Ectodermal cell (in vitro differentiated cells): ENCODE measurements at regions not wholly inside any gene's neighbourhood (a gene's known extent, or its start where the extent isn't known, plus 50 kb on each side); places are given as distances from the start of the nearest gene placed in this dataset.

Experiments
- H3K27ac ChIP-seq: 2 replicates; pipeline ENCODE4 v1.7.0; 2013; ENCODE audit warnings: mild to moderate bottlenecking, low read depth, low read length; ENCODE audit not compliant: insufficient read depth, poor library complexity, severe bottlenecking
- H3K27me3 ChIP-seq: 2 replicates; pipeline ENCODE4 v1.7.0; 2013; ENCODE audit warnings: mild to moderate bottlenecking, low read length; ENCODE audit not compliant: insufficient read depth, control insufficient read depth, poor library complexity, severe bottlenecking
- H3K36me3 ChIP-seq: one replicate; pipeline ENCODE4 v1.7.0; 2013; ENCODE audit warnings: low read length; ENCODE audit not compliant: control insufficient read depth, insufficient read depth
- H3K4me1 ChIP-seq: one replicate; pipeline ENCODE4 v1.7.0; 2013; ENCODE audit warnings: low read length; ENCODE audit not compliant: control insufficient read depth, insufficient read depth
- H3K4me3 ChIP-seq: 2 replicates; pipeline ENCODE4 v1.7.0; 2013; ENCODE audit warnings: low read depth, low read length, control low read depth; ENCODE audit not compliant: insufficient read depth
- H3K9me3 ChIP-seq: 2 replicates; pipeline ENCODE4 v1.7.0; 2013; ENCODE audit warnings: mild to moderate bottlenecking, low read length, moderate library complexity; ENCODE audit not compliant: control insufficient read depth
- WGBS, 2 experiments: methylation state at CpG; one replicate each; pipeline ENCODE4 v1.1.7; 2013; ENCODE audit warnings: missing lambda C conversion rate in 2 of 2; 5-methylcytosine and 5-hydroxymethylcytosine counted together

DNA sequence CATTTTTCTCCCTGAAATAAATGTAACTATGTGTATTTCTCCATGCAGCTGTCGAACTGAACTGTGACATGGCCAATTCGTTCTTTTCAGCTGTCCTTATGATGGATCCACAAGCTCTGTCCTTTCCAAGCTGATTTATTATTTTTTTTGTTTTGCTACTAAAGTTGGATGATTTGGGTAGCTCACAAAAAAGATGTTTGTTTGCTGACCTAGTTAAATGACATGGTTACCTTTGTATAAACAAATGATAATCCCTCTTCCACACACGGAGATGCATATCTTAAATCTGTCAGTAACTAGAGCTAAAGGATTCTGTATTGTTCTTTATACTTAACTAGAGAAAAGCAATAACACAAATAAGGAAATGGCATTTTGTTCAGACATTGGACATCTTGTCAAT, 884.3 kb upstream of the PCDH20 start:
- H3K36me3 ChIP-seq = no peaks in the 10 kb centered on the region
- 91 to 93% methylated on average over 2 to 3 of the region's 3 CpGs for WGBS, 2 experiments
- no peak overlapping the region for H3K4me3 ChIP-seq
- no peak overlapping the region for H3K27ac ChIP-seq
- H3K27me3 ChIP-seq = no peaks in the 10 kb centered on the region
- no peaks in the 10 kb centered on the region for H3K9me3 ChIP-seq
- no peaks in the 10 kb centered on the region for H3K4me1 ChIP-seq

DNA sequence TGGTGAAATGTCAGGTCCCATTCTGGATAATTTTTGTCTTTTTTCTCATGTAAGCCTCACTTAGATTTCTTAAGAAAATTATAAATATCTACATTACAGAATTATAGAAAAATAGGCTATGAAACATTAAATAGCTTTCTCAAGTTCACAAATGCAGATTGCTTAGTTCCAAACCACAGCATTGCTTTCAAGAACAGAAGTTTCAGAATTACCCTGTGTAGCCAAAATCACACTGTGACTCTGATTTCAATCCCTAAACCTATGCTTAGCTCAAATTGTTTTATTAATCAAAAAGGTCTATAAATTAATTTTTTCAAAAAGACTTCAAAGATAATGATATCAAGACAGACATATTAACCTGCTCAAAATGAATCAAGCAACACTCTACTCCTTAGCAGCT, 881.2 kb upstream of the PCDH20 start:
- H3K4me3 ChIP-seq = no peak overlapping the region
- H3K36me3 ChIP-seq = no peaks in the 10 kb centered on the region
- no peaks in the 10 kb centered on the region for H3K27me3 ChIP-seq
- no peaks in the 10 kb centered on the region for H3K4me1 ChIP-seq
- H3K27ac ChIP-seq = no peak overlapping the region
- no peaks in the 10 kb centered on the region for H3K9me3 ChIP-seq

DNA sequence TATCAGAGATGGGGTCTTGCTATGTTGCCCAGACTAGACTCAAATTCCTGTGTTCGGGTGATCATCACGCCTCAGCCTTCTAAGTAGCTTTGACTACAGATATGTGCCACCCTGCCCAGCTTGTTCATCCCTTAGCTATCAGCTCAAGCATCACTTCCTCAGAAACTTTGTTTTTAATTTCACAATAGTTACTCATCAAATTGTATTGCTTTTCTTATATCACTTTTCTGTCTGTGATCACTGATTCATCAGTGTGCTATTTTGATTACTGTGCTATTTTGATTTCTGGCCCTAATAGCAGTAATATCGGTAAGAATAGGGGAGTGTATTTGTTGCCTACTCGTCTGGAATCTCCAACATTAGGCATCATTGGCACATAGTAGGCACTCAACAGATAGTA, 878.6 kb upstream of the PCDH20 start:
- Histone ChIP-seq H3K4me1 (no peaks in the 10 kb centered on the region), H3K4me3 (no peak overlapping the region), H3K27ac (no peak overlapping the region), H3K9me3 (no peaks in the 10 kb centered on the region), H3K27me3 (no peaks in the 10 kb centered on the region), H3K36me3 (no peaks in the 10 kb centered on the region)
- 86 to 92% methylated on average over 3 to 4 of the region's 4 CpGs for WGBS, 2 experiments

DNA sequence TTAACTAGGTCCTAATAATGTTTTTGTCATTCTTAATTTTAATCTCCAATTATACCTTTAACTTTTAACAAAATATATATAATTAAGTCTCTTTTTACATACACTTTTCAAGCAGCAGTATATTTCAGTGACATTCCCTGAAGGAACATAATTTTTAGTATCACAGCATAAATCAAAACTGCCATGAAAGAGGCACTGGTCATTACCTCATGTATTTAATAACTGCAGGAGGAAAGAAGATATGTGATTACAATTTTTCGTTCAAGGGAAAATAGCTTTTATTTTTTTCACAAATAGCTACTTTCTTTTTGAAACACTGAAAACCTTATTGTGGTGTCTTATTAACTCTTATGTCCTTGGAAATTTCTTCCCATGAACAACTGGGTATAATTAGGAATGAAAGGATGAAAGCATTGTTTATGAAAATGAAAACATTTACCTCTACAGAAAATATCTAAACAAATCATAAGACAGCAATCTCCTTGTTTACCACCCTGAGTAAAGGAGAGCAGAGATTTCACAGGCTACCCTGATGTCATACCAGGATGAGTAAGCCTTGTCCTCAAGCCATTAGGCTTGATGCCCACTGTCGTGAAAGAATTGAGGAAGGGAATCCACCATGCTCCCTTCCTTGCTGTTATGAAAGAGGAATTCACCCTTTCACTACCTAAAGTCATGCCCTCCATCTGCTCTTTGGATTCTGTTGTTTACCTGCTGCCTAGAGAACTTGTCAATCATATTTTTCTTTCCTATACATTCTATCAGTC, 877.2 kb upstream of the PCDH20 start:
- Histone ChIP-seq H3K36me3 (no peaks in the 10 kb centered on the region), H3K27ac (no peak overlapping the region), H3K4me3 (no peak overlapping the region), H3K9me3 (no peaks in the 10 kb centered on the region), H3K27me3 (no peaks in the 10 kb centered on the region), H3K4me1 (no peaks in the 10 kb centered on the region)
- 73 to 80% methylated on average over 1 of the region's 2 CpGs for WGBS, 2 experiments

DNA sequence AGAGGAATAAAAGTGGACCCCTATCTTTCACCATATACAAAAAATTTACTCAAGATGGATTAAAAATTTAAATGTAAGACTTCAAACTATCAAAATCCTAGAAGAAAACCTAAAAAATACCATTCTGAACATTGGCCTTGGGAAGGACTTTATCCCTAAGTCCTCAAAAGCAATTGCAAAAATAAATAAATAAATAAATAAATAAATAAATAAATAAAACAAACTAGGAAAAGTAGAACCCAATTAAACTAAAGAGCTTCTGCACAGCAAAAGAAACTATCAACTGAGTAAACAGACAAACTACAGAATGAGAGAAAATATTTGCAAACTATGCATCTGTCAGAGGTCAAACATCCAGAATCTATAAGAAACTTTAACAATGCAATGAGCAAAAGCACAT, 874.9 kb upstream of the PCDH20 start:
- no peaks in the 10 kb centered on the region for H3K36me3 ChIP-seq
- H3K4me1 ChIP-seq = no peaks in the 10 kb centered on the region
- no peaks in the 10 kb centered on the region for H3K9me3 ChIP-seq
- no peak overlapping the region for H3K4me3 ChIP-seq
- H3K27ac ChIP-seq = no peak overlapping the region
- H3K27me3 ChIP-seq = no peaks in the 10 kb centered on the region

DNA sequence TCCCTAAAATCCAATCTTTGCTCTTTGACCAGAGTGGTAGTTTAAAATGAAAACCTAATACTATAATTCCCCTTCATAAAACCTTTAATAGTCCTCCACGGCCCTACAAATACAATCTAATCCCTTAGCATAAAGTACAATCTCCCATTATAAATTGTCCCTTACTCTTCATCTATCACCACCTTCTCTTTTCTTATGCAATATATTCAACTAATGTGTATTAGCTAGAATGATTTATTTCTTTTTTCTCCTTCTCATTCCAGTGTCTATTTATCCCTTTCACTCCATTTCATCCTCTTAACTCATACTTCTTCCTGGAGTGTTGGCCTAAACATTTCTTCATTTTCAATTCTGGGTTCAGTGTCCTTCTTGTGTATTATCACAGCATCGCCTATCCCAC, 872.1 kb upstream of the PCDH20 start:
- H3K36me3 ChIP-seq = no peaks in the 10 kb centered on the region
- no peaks in the 10 kb centered on the region for H3K27me3 ChIP-seq
- no peak overlapping the region for H3K27ac ChIP-seq
- no peaks in the 10 kb centered on the region for H3K4me1 ChIP-seq
- H3K4me3 ChIP-seq = no peak overlapping the region
- WGBS, 2 experiments = 87 to 91% methylated on average over 2 of the region's 2 CpGs
- no peaks in the 10 kb centered on the region for H3K9me3 ChIP-seq

DNA sequence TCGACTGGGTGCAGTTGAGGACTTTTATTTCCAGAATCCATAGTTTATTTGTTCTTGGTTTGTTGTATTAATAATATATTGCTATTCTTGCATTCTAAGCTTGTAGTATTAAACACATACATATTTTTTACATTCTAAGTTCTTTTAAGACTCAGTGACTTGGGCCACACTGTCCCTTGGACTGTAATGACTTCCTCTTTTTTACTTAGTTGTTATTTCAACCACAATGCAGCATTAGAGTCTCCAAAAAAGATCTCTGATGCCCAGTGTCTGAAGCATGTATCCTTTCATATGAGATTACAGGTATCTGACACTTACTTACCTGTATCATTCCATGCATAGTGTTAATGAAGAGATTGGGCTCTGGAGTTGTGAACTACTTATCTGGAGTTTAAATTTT, 864.9 kb upstream of the PCDH20 start:
- no peaks in the 10 kb centered on the region for H3K27me3 ChIP-seq
- WGBS, 2 experiments = no CpG with 5 or more reads among the region's 1 CpG
- H3K4me1 ChIP-seq = no peaks in the 10 kb centered on the region
- no peaks in the 10 kb centered on the region for H3K9me3 ChIP-seq
- H3K27ac ChIP-seq = no peak overlapping the region
- H3K4me3 ChIP-seq = no peak overlapping the region
- H3K36me3 ChIP-seq = no peaks in the 10 kb centered on the region

DNA sequence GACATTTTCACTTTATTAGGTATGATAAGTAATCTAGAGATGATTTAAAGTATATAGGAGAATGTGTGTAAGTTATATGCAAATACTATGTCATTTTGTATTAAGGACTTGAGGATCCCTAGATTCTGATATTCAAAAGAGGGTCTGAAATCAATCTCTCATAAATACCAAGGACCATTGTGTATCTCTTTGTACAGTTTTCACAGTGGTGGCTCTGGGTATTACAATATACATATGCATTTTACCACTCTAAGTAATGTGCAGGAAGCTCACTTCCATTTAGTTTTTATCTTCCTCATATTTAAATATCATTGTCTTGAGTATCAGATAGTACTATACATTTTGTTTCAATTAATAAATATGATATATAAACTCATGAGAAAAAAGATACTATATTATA, 862.6 kb upstream of the PCDH20 start:
- Histone ChIP-seq H3K4me3 (no peak overlapping the region), H3K27ac (no peak overlapping the region), H3K36me3 (no peaks in the 10 kb centered on the region), H3K27me3 (no peaks in the 10 kb centered on the region), H3K4me1 (no peaks in the 10 kb centered on the region), H3K9me3 (no peaks in the 10 kb centered on the region)

DNA sequence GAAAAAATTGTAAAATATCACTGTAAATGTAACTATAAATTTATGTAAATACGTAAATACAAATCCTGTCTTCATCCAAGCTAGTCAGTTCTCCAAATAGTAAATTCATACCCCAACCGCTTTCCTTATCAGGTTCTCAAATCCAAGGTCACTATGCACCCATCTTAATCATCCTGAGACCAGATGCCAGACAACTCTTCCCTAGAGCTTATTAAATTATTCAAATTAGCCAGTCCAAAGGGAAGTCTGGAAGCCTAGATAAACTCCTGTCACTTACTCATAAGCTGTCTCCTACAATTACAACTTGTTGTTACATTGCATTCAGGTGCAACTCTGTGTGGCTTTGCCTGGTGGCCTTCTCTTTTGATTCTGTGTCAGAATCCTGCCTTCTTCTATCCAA, 836.1 kb upstream of the PCDH20 start:
- 86 to 92% methylated on average over 2 of the region's 2 CpGs for WGBS, 2 experiments
- Histone ChIP-seq H3K36me3 (no peaks in the 10 kb centered on the region), H3K27me3 (no peaks in the 10 kb centered on the region), H3K27ac (no peak overlapping the region), H3K4me3 (no peak overlapping the region), H3K4me1 (no peaks in the 10 kb centered on the region), H3K9me3 (no peaks in the 10 kb centered on the region)

DNA sequence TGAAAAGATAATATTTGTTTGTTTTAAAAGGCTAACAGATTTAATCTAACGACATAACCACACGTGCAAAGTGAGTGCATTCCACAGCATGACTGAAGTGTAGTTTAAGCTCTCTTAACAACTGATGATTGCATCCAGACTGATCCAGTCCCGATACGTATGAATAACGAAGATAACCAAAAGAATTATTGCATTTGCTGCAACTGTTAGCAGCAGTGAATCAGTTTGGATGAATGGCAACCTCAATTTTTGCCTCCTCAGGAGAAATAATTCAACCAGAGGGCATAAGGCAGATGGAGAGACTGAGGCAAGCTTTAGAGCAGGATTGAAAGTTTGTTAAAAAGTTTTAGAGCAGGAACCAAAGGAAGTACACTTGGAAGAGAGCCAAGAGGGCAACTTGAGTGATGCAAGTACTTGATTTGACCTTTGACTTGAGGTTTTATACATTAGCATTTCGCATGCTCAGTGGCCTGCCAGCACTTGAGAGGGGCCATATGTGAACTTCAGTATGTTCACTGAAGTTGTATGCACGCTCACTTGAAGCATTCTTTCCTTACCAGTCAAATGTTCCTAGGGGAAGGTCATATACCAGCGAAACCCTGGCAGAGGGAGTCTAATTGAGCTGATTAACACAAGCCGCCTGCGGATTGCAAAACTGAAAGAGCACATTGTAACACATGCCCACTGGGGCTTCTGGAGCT, 835.0 kb upstream of the PCDH20 start:
- no peak overlapping the region for H3K27ac ChIP-seq
- H3K4me3 ChIP-seq = no peak overlapping the region
- no peaks in the 10 kb centered on the region for H3K4me1 ChIP-seq
- H3K27me3 ChIP-seq = no peaks in the 10 kb centered on the region
- no peaks in the 10 kb centered on the region for H3K36me3 ChIP-seq
- WGBS, 2 experiments = 94 to 95% methylated on average over 10 of the region's 10 CpGs
- no peaks in the 10 kb centered on the region for H3K9me3 ChIP-seq
